Effector memory CD4-positive, alpha-beta T cell (primary cell): ENCODE measurements at regions not wholly inside any gene's neighbourhood (a gene's known extent, or its start where the extent isn't known, plus 50 kb on each side); places are given as distances from the start of the nearest gene placed in this dataset.
"Not testable (repeated sequence)": the region's sequence is repeated elsewhere in the genome, so short reads cannot be mapped to it uniquely, and the experiment has no call there.

Experiments used
- DNase-seq, 3 donors: peaks; one replicate each; pipeline ENCODE4 v3.0.0-alpha.2; 2020
- H3K27ac ChIP-seq: 2 replicates; pipeline ENCODE4 v1.7.0; 2013; ENCODE audit warnings: mild to moderate bottlenecking, low read length, moderate library complexity; ENCODE audit not compliant: insufficient read depth, poor library complexity, severe bottlenecking
- H3K27me3 ChIP-seq: replicated peaks from 2 replicates; pipeline ENCODE4 v1.7.0; 2013; ENCODE audit warnings: mild to moderate bottlenecking, low read length; ENCODE audit not compliant: insufficient read depth, control insufficient read depth, poor library complexity, severe bottlenecking
- H3K36me3 ChIP-seq: 2 replicates; pipeline ENCODE4 v1.7.0; 2013; ENCODE audit warnings: mild to moderate bottlenecking, low read length, moderate library complexity; ENCODE audit not compliant: control insufficient read depth, insufficient read depth
- H3K4me1 ChIP-seq: 2 replicates; pipeline ENCODE4 v1.7.0; 2013; ENCODE audit warnings: low read length, mild to moderate bottlenecking; ENCODE audit not compliant: control insufficient read depth, insufficient read depth, poor library complexity, severe bottlenecking
- H3K4me3 ChIP-seq: 2 replicates; pipeline ENCODE4 v1.7.0; 2013; ENCODE audit warnings: low read length, low read depth, mild to moderate bottlenecking; ENCODE audit not compliant: insufficient read depth, poor library complexity, severe bottlenecking
- H3K9me3 ChIP-seq: 2 replicates; pipeline ENCODE4 v1.7.0; 2013; ENCODE audit warnings: mild to moderate bottlenecking, low read length, moderate library complexity; ENCODE audit not compliant: control insufficient read depth

DNA sequence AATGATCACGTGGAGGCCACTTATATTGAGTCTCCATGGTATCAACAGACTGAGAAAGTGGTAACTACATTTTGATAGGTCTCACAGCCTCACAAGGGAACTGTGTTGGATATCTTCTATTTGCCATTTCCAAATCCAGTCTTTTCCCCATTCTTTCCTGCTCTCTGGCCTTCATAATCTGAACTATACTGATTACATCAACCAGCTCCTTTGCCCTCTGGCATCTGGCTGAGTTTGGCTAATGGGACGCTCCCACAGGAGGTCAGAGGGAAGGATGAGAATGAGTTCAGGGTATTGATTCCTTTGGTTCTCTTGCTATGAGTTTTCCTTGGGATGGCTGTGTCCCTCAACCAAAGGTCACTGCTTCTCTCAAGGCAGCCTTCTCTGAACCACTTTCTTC, 152.6 kb downstream of the RTL9 start:
- Histone ChIP-seq H3K9me3 (no peaks in the 10 kb centered on the region), H3K4me1 (no peaks in the 10 kb centered on the region), H3K27me3 (no peaks in the 10 kb centered on the region), H3K36me3 (no peaks in the 10 kb centered on the region), H3K4me3 (no peak overlapping the region), H3K27ac (no peak overlapping the region)
- no peak for DNase-seq

DNA sequence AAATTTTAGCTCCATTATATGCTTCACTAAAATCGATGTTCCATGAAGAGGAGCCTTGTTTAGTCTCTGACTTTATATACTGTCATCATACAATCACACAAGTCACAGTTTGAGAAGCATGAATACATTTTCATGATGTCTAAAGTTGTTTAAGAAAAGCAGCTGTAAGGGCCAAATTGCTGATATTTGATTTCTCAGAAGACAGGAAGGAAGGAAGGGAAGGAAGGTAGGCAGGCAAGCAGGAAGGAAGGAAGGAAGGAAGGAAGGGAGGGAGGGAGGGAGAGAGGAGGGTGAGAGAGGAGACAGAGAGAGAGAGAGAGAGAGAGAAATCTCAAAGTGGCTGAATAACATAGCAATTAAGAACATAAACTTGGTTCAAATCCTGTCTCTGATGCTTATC, 153.7 kb downstream of the RTL9 start:
- no peaks in the 10 kb centered on the region for H3K27me3 ChIP-seq
- no peak for DNase-seq
- no peak overlapping the region for H3K27ac ChIP-seq
- H3K4me3 ChIP-seq, result no peak overlapping the region
- no peaks in the 10 kb centered on the region for H3K9me3 ChIP-seq
- H3K36me3 ChIP-seq, result no peaks in the 10 kb centered on the region
- no peaks in the 10 kb centered on the region for H3K4me1 ChIP-seq

DNA sequence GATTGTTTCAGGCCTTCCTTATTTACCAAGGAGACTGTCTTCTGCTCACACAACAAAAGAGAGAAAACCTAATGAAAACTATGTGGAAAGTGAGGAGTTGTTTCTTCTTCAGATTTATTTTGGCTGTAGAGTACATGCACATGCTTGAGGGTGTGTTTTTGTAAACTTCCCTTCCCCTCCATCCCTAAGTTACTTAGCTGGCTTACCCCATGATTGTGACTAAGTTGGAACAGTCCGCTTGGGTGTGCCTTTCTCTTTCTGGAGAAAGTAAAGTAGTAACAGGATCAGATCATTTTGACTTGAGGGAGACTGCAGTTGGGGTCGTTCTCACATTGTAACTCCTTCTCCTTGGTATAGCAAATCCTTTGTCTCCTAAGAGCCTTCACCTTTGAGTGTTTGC, 155.9 kb downstream of the RTL9 start:
- H3K4me3 ChIP-seq, result no peak overlapping the region
- no peaks in the 10 kb centered on the region for H3K36me3 ChIP-seq
- DNase-seq, result no peak
- H3K27me3 ChIP-seq, result no peaks in the 10 kb centered on the region
- no peak overlapping the region for H3K27ac ChIP-seq
- H3K9me3 ChIP-seq, result no peaks in the 10 kb centered on the region
- H3K4me1 ChIP-seq, result no peaks in the 10 kb centered on the region

DNA sequence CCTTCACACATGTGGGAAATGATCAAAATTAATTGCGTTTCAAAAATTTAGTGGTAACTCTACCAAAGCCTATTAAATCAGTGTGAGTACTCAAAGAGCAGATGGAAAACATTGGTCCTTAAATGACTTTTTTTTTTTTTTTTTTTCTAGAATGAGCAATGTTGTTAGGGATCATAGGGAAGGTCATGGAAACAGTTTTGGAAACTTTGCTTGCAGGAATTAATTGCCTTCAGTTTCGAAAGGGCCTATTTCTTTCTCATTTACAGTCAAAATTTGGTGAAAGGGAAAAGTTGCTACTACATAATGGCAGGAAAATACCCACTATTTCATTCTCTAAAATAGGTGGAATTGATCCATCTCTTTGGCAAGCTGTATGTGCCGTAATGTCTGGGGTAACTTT, 160.9 kb downstream of the RTL9 start:
- DNase-seq, result no peak
- Histone ChIP-seq H3K9me3 (no peaks in the 10 kb centered on the region), H3K4me1 (no peaks in the 10 kb centered on the region), H3K27ac (no peak overlapping the region), H3K36me3 (no peaks in the 10 kb centered on the region), H3K4me3 (no peak overlapping the region), H3K27me3 (no peaks in the 10 kb centered on the region)

DNA sequence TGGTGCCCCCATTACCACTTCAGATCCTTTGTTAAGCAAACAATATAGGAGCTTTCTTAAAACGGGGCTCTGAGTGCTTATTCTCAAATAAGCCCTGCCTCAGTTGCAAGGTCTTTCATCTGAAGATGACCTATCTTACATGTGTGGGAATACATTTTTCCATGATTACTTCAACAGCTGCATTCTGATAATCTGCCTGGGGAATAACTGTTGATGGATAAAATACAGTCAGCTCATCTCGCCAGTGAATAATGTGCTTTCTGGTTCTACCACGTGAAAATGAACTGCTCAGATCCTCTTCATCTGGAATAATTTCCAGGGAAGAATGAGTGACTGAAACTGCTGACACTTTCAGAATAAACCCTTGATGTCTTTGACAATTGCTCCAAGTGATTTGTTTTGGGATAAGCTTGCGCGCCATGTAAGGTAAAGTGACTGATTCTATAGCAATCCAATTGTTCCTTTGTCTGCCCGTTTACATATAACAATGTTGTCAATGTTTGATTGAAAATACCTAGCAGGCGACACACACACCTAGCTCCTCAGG, 161.3 kb downstream of the RTL9 start:
- Histone ChIP-seq H3K9me3 (no peaks in the 10 kb centered on the region), H3K27me3 (no peaks in the 10 kb centered on the region), H3K27ac (no peak overlapping the region), H3K36me3 (no peaks in the 10 kb centered on the region), H3K4me1 (no peaks in the 10 kb centered on the region), H3K4me3 (no peak overlapping the region)
- no peak for DNase-seq

DNA sequence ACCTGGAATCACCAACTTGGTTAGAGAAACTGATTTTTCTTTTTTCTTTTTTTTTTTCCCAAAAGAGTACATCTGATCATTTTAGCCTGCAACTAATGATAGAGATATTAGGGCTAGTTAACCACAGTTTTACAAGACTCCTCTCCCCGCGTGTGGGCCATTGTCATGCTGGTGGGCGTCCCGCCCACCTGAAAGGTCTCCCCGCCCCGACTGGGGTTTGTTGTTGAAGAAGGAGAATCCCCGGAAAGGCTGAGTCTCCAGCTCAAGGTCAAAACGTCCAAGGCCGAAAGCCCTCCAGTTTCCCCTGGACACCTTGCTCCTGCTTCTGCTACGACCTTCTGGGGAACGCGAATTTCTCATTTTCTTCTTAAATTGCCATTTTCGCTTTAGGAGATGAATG, 162.0 kb downstream of the RTL9 start:
- not testable (repeated sequence) for H3K27ac ChIP-seq, DNase-seq, H3K4me1 ChIP-seq, H3K9me3 ChIP-seq, H3K36me3 ChIP-seq, H3K27me3 ChIP-seq, H3K4me3 ChIP-seq

DNA sequence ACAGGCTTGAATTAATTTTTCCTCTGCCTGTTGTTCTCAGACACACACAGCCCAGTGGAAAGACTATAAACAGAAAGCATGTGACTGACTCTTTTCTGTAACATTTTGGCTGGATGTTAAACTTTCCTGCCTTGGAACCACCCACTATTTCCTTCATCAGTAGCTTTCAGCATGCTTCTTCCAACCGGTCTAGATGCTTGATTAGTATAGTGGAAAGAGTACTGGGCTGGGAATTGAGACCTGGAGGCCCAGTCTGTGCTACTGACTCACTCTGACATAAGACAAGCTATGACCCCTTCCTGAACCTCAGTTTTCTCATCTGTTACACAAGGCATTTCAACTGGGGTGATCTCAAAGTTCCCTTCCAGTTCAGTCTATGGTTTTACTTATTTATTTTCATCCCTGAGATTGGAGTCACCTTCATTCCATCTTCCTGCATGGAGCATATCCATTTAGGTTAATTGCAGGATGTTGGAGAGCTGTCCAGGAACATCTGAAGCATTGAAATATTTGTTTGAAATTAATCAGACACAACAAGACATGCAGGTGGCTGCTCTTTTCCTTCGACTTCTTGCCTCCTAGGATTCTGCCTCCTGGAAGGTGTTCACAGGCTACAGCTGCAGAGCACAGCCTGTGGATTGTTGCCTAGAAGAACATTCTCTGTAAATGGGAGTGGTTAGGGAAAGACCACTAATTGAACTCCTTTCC, 173.4 kb downstream of the RTL9 start:
- Histone ChIP-seq H3K27me3 (no peaks in the 10 kb centered on the region), H3K9me3 (no peaks in the 10 kb centered on the region), H3K27ac (no peak overlapping the region), H3K36me3 (no peaks in the 10 kb centered on the region), H3K4me1 (no peaks in the 10 kb centered on the region), H3K4me3 (no peak overlapping the region)
- DNase-seq, result no peak

DNA sequence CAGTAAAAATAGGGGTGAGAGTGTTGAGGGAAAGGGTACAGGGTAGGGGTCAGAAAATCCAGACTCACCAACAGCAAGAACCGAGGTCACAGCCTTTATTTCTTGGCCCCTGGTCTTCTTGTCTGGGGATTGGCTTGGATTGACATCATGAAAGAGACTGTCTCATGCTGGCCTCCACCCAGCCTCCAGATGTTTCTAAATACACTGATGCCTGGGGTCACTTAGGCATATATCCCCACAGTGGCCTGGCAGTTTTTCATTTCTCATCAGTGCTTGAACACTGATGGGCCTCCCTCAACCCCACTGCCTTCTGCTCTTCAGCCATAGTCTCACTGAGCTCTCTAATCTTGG, 173.9 kb downstream of the RTL9 start:
- no peaks in the 10 kb centered on the region for H3K9me3 ChIP-seq
- H3K4me1 ChIP-seq, result no peaks in the 10 kb centered on the region
- no peaks in the 10 kb centered on the region for H3K27me3 ChIP-seq
- no peaks in the 10 kb centered on the region for H3K36me3 ChIP-seq
- no peak for DNase-seq
- no peak overlapping the region for H3K4me3 ChIP-seq
- H3K27ac ChIP-seq, result no peak overlapping the region

DNA sequence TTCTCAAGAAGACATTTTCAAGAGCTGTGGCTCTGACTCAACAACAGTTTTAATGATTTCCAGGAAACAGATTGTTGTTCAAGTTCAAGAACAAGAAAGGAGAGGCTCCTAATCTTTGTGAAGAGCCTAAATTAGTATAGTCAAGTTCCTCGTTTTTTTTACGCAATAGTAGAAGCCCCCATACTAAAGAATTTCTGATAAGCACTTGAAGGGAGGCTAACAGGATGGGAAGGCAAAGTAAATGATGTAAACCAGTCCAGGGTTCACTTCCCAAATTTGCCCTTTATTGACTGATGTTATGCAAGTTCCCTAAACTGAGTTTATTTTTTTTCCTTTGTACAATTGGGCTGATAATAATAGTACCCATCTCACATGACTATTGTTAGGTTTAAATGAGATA, 178.2 kb downstream of the RTL9 start:
- Histone ChIP-seq H3K36me3 (no peaks in the 10 kb centered on the region), H3K9me3 (no peaks in the 10 kb centered on the region), H3K27ac (no peak overlapping the region), H3K4me1 (no peaks in the 10 kb centered on the region), H3K4me3 (no peak overlapping the region), H3K27me3 (no peaks in the 10 kb centered on the region)
- no peak for DNase-seq

DNA sequence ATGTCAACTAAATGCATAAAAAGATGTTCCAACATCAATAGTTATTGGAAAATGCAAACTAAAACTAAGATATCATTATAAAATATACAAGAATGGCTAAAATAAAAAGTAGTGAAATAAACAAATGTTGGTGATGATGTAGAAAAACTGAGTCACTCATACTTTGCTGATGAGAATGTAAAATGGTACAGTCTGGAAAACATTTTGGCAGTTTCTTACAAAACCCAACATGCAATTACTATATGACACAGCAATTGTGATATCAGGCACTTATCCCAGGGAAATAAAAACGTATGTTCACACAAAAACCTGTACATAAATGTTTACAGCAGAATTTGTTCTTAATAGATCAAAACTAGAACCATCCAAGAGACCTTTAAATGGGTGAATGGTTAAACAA, 182.6 kb downstream of the RTL9 start:
- H3K27ac ChIP-seq, result no peak overlapping the region
- no peak for DNase-seq
- no peaks in the 10 kb centered on the region for H3K9me3 ChIP-seq

More for the DNA sequence above, 182.6 kb downstream of the RTL9 start:
- Histone ChIP-seq H3K4me1 (no peaks in the 10 kb centered on the region), H3K4me3 (no peak overlapping the region), H3K36me3 (no peaks in the 10 kb centered on the region), H3K27me3 (no peaks in the 10 kb centered on the region)
